Hematopoietic multipotent progenitor cell treated with erythropoietin and hydrocortisone succinate and interleukin-3 and kit ligand, for 15 days (in vitro differentiated cells): ENCODE measurements at regions not wholly inside any gene's neighbourhood (a gene's known extent, or its start where the extent isn't known, plus 50 kb on each side); places are given as distances from the start of the nearest gene placed in this dataset.
"Not testable (repeated sequence)": the region's sequence is repeated elsewhere in the genome, so short reads cannot be mapped to it uniquely, and the experiment has no call there.

Experiments
- DNase-seq: peaks from one replicate; pipeline ENCODE4 v3.0.0-alpha.2; 2015; ENCODE audit warnings: low spot score

GRCh38 chr1:228824366-228824765 lies 89.1 kb downstream of the RHOU start:
- no peak for DNase-seq

- no peak for DNase-seq
These were observed 89.8 kb downstream of the RHOU start for GRCh38 chr1:228825041-228825440.

- no peak for DNase-seq
These were observed 90.7 kb downstream of the RHOU start for GRCh38 chr1:228825840-228826484.

DNA sequence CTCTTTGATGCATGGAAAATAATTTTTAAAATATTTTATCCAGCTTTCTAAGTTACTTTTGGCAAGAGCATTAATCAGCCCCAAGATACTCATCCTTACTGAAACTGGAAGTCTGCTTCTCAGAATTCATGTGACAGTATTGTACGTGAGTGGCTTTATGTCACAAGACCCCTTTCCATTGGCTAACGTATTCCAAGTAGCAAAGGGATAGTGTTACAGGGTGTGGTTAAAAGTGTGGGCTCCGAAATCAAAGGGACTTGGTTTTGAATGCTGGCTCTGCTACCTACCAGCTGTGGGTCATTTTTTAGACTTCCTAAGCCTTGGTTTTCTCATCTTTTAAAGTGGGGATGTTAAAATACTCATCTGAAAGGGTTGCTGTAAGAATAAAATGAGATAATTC lies 91.7 kb downstream of the RHOU start:
- no peak for DNase-seq

GRCh38 chr1:228828151-228828550 lies 92.9 kb downstream of the RHOU start:
- DNase-seq: no peak

GRCh38 chr1:228830185-228830953 lies 95.1 kb downstream of the RHOU start:
- no peak for DNase-seq

DNA sequence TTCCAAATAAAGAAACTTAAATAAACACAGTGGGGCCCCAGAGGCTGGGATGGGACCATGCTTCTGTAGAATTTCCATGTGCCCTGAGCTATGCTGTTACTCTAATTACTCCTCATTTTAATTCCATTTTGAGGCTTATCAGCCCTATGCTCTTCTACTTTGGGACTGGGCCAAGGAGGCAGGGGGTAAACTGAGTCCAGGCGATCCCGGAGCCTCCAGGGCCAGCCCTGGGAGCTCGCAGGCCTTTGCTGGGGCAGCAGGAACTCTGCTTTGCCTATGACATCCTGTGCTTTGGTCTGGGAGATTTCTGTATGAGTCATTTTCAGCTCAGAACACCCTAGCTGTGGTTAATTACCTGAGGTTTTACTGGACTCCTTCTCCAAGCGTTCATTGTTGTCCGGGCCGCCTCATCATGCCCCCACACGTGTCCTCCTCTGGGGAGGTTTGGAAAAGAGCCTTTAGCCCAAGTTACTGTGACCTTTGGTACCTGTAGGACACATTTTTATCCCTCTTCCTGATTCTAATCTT lies 95.7 kb downstream of the RHOU start:
- no peak for DNase-seq

DNA sequence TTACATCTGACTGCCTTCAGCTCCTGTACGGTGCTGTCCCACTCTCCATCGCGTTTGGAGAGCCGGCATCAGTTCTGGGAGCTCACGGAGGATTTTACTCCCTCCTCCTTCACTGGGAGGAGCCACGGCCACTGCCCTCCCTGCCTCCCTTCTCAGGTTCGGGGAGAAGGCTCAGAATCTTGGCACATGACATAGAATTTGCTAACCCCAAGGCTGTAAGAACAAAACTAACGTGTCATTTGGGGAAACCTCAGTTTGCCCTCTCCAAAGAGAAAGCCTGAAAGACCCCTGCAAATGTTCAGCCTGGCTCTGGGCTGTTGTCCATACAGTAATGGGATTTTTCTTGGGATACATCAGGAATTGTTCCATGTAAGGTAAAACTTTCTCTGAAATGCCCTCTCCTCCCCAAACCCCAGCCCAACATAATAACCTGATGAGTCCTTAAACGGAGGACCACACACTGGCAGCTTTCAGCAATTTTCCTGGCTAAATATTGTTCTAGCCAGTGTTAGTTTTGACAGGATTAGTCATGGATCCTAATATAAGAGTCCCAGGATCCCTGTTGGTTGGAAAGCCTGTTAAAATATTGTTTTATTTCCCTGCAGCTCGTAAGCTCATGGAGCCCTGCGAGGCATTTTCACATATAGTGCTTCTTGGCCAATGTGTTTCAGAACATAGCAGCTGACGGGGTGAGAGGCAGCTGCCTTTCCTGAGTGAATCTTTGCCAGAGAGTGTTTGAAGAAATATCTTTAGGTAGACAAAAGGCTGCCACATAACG lies 98.8 kb downstream of the RHOU start:
- DNase-seq: no peak

DNA sequence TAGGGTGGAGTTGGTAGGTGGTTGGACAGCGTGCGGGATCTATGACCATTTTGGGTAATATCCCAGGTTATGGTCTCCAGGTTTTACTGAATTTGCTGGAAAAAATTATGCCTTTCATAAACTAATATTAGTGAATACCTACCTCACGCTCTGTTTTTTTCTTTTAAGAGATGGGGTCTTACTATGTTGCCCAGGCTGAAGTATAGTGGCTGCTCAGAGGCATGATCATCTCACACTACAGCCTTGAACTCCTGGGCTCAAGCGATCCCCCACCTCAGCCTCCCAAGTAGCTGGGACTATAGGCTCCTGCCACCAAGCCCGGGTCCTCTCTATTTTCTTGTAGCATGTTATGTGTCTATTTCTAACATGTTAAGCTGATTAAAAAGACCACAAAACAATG lies 100.2 kb downstream of the RHOU start:
- DNase-seq: no peak

- DNase-seq: no peak
These were observed 100.6 kb downstream of the RHOU start for GRCh38 chr1:228835911-228836310.

DNA sequence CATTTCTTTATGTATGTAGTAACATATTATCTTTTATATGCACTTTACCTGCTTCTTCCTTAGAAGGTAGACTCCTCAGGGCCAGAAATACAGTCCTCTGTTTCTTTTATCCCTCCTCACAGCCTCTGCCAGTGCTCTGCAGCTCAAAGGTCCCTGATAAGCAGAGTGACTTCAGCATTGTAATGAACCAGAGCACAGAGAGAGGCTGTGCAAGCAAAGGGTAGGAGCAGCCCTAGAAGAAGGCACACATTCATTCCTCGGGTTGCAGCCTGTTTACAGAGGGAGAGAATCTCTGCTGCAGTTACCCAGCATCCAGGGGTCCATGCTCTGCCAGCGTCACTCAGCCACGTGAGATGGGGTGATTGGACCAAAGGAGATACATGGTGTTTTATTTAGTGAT lies 101.1 kb downstream of the RHOU start:
- DNase-seq: no peak

DNA sequence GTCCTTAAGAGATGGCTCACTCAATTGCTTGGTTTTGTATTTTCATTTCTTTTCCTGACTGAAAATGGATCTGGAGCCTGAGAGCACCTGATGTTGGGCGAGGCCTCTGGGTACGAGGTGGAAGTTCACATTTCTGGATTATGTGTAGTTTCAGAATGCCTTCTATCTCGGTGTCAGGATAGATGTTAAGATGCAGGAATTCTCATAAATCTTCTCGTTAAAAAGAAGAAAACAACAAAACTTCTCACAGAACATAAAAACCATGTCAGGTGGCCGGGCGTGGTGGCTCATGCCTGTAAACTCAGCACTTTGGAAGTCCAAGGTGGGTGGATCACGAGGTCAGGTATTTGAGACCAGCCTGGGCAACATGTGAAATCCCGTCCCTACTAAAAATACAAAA lies 101.8 kb downstream of the RHOU start:
- DNase-seq: no peak

- DNase-seq: no peak
These were observed 102.8 kb downstream of the RHOU start for GRCh38 chr1:228837817-228838716.

DNA sequence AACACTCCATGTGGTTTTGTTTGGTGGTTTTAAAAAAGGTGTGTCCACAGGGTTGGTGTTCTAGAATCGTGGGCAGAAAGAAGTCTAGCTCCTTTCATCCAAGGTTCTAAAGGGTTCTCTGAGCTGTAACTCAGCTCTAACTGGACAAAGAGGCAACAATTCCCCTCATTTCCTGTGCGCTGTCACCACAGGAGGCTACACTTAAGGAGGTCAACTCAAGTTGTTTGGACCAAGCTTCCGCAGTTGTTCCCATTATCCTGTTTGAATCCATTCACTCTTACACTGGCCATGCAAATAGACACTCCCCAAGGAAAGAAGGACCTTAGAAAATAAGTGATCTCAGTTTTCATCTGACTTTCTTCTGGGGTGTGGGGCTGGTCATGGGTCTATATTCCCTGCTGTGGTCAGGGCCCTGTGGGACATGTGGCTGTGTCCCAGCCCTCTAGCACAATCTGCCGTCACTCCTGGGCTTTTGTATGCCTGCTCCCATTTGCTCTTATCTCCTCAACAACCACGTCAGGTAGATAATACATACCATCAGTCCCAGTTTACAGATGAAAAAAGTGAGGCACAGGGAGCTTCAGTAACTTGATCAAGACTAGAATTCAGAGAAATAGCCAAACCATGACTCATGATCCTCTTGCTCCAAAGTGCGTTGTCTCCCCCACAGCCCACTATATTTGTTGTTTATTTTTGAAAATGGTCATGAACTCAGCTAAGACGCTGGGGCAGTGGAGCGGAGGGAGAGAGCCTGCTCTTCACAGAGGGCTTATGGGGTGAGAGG lies 103.6 kb downstream of the RHOU start:
- DNase-seq: no peak

DNA sequence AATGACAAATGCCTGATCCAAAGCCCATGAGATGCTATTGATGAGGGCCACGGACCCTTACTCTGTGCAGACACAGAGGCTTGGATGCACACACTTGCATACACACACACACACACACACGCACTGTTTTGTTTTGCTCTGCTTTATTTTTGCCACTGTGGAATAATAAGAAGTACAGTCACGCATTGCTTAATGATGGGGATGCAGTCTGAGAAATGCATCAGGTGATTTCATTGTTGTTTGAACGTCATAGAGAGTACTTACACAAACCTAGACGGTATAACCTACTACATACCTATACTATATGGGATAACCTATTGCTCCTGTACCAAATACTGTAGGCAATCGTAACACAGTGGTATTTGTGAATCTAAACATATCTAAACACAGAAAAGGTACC lies 104.4 kb downstream of the RHOU start:
- DNase-seq: no peak

- no peak for DNase-seq
These were observed 106.4 kb downstream of the RHOU start for GRCh38 chr1:228841632-228842031.

DNA sequence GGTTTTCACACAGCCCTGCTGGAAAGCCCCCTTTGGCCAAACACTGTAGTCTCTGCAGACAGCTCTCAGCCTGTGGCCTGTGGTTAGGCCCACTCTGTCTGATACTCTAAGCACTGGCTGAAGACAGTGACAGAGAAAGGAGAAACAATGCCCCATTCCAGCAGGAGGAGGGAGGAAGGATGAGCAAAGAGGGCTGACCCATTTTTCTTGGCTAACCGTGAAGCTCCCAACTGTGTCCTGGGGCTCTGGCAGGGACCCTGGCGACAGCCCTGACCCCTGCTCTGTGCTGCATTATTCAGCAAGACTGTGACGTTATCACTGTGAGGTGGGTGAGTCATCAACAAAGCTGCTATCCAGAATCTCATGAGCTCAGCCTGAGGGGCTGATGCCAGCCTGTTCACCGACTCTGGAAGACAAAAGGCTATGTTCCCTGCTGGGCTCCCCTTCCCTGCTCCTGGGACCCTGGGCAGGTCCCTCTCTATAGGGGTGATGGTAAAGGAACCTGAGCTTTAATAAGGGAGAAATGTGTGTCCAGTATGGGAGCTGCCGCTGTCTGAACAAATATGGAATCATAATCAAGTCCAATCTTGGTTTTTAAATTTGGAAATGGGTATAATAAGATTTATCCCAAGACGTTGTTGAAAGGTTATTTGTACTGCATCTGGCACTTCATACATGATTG lies 107.0 kb downstream of the RHOU start:
- no peak for DNase-seq

GRCh38 chr1:228845101-228845500 lies 109.8 kb downstream of the RHOU start:
- no peak for DNase-seq

- DNase-seq: no peak
These were observed 111.7 kb downstream of the RHOU start for GRCh38 chr1:228846952-228847351.

DNA sequence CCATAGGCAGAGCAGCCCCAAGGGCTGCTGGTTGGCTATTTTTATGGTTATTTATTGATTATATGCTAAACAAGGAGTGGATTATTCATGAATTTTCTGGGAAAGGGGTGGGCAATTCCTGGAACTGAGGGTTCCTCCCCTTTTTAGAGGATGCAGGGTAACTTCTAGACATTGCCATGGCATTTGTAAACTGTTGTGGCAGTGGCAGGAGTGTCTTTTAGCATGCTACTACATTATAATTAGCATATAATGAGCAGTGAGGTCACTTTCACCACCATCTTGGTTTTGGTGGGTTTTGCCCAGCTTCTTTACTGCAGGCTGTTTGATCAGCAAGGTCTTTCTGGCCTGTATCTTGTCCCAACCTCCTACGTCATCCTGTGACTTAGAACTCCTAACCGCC lies 112.2 kb downstream of the RHOU start:
- DNase-seq: not testable (repeated sequence)
